Right renal cortex interstitium (tissue), 3 donors: ENCODE measurements at regions not wholly inside any gene's neighbourhood (a gene's known extent, or its start where the extent isn't known, plus 50 kb on each side); places are given as distances from the start of the nearest gene placed in this dataset.
A peak's percentile ranks its signal among the peaks of the same experiment; 100 is the strongest.

ENCODE experiments used
- DNase-seq, 3 donors: peaks; one replicate each; pipeline ENCODE4 v3.0.0-alpha.2; 2013; ENCODE audit warnings: low read depth in 3 of 3, low spot score in 2 of 3

- DNase-seq, result no peak
These were observed 1641.5 kb upstream of the ZEB2 start for GRCh38 chr2:146161256-146161882.

GRCh38 chr2:146158072-146158674 is 1638.3 kb upstream of the ZEB2 start:
- DNase-seq, result no peak

GRCh38 chr2:146147448-146148012 is 1627.6 kb upstream of the ZEB2 start:
- no peak for DNase-seq

GRCh38 chr2:146143971-146144370 is 1624.1 kb upstream of the ZEB2 start:
- DNase-seq, result no peak

GRCh38 chr2:146138820-146139219 is 1618.9 kb upstream of the ZEB2 start:
- DNase-seq, result no peak

- peak in 2 of 3 donors; percentile 10 to 39 for DNase-seq
These were observed 1615.3 kb upstream of the ZEB2 start for GRCh38 chr2:146135245-146135644.

- no peak for DNase-seq
These were observed 1611.9 kb upstream of the ZEB2 start for GRCh38 chr2:146131785-146132184.

- no peak for DNase-seq
These were observed 1611.1 kb upstream of the ZEB2 start for GRCh38 chr2:146131048-146131447.

- no peak for DNase-seq
These were observed 1610.4 kb upstream of the ZEB2 start for GRCh38 chr2:146130290-146130689.

GRCh38 chr2:146129231-146129630 is 1609.3 kb upstream of the ZEB2 start:
- DNase-seq, result no peak

- DNase-seq, result no peak
These were observed 1608.3 kb upstream of the ZEB2 start for GRCh38 chr2:146128216-146128615.

GRCh38 chr2:146125551-146125950 is 1605.6 kb upstream of the ZEB2 start:
- no peak for DNase-seq

GRCh38 chr2:146124741-146125140 is 1604.8 kb upstream of the ZEB2 start:
- DNase-seq, result no peak

- no peak for DNase-seq
These were observed 1603.8 kb upstream of the ZEB2 start for GRCh38 chr2:146123714-146124113.

- no peak for DNase-seq
These were observed 1603.3 kb upstream of the ZEB2 start for GRCh38 chr2:146123256-146123655.

- no peak for DNase-seq
These were observed 1599.7 kb upstream of the ZEB2 start for GRCh38 chr2:146119586-146119985.

GRCh38 chr2:146108993-146109392 is 1589.1 kb upstream of the ZEB2 start:
- no peak for DNase-seq

GRCh38 chr2:146094185-146094584 is 1574.3 kb upstream of the ZEB2 start:
- no peak for DNase-seq

- no peak for DNase-seq
These were observed 1561.5 kb upstream of the ZEB2 start for GRCh38 chr2:146081459-146081858.

- DNase-seq, result no peak
These were observed 1561.0 kb upstream of the ZEB2 start for GRCh38 chr2:146080925-146081324.

GRCh38 chr2:146079216-146079615 is 1559.3 kb upstream of the ZEB2 start:
- DNase-seq, result no peak

- no peak for DNase-seq
These were observed 1557.2 kb upstream of the ZEB2 start for GRCh38 chr2:146077156-146077555.
